Fibroblast of the aortic adventitia (primary cell): ENCODE measurements at regions not wholly inside any gene's neighbourhood (a gene's known extent, or its start where the extent isn't known, plus 50 kb on each side); places are given as distances from the start of the nearest gene placed in this dataset.

Source experiments
- DNase-seq: peaks from one replicate; pipeline ENCODE4 v3.0.0-alpha.2; 2010; ENCODE audit warnings: low read depth
- H3K4me3 ChIP-seq: 2 replicates; pipeline ENCODE4 v1.5.1; 2011; ENCODE audit warnings: low read depth, mild to moderate bottlenecking, control low read depth, low read length, moderate library complexity
- CTCF ChIP-seq: IDR thresholded peaks from 2 replicates; pipeline ENCODE4 v1.5.1; 2011; ENCODE audit warnings: mild to moderate bottlenecking, low read length, control low read depth, inconsistent platforms; ENCODE audit not compliant: insufficient read depth

DNA sequence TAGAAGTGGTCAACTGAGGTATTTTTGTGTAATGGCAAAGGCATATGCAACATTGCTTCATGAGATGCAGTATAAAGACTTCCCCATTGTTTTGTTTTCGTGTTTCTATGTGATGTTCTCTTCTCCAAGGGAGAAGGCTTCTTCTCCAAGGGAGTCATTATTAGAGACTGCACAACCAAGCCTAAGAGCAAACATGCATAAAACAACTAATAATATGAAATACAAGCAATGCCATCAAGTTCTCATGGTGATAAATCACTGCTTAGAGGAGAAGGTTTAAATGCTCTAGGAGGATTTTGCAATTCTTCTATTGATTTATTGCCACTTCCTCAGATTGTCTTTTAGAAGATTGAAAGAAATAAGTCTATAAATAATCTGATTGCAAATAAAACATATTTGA lies 524.4 kb downstream of the IRS1 start:
- no peak for DNase-seq
- TF ChIP-seq CTCF = no peak
- H3K4me3 ChIP-seq = no peak overlapping the region

- no peak overlapping the region for H3K4me3 ChIP-seq
- TF ChIP-seq CTCF = no peak
- DNase-seq = no peak
These were observed 525.5 kb downstream of the IRS1 start for GRCh38 chr2:226274143-226274542.

GRCh38 chr2:226273440-226273839 lies 526.2 kb downstream of the IRS1 start:
- no peak for DNase-seq
- TF ChIP-seq CTCF = no peak
- H3K4me3 ChIP-seq = no peak overlapping the region

DNA sequence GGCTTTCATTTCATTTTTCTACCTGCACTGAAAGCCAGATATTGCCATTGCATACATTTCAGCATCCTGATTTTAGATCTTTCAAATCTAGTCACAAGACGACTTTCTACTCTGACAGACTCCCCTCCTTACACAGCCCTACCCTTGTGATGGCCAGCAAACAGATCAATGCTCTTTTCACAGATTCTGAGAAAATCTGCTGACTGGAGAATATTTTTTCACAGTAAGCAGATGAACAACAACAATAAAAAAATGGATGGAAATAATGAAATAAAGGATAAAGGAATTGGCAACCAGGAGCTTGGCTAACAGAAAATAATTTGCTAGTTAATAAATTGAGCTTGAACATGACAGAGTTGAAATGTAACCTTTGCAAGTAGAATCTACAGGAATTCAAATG lies 527.2 kb downstream of the IRS1 start:
- TF ChIP-seq CTCF = no peak
- no peak overlapping the region for H3K4me3 ChIP-seq
- DNase-seq = no peak

GRCh38 chr2:226270285-226271058 lies 529.1 kb downstream of the IRS1 start:
- no peak for DNase-seq
- no peak for TF ChIP-seq CTCF
- H3K4me3 ChIP-seq = no peak overlapping the region

- no peak for TF ChIP-seq CTCF
- H3K4me3 ChIP-seq = no peak overlapping the region
- no peak for DNase-seq
These were observed 531.9 kb downstream of the IRS1 start for GRCh38 chr2:226267516-226268289.
